Body of pancreas (tissue), 4 donors: ENCODE measurements at regions not wholly inside any gene's neighbourhood (a gene's known extent, or its start where the extent isn't known, plus 50 kb on each side); places are given as distances from the start of the nearest gene placed in this dataset.

Source experiments
- ATAC-seq: fragments of 150-250 bp; one replicate; pipeline ENCODE4 v1.9.1; 2016
- DNase-seq, 4 donors: peaks; one replicate each; pipeline ENCODE4 v3.0.0-alpha.2; 2019
- H3K27ac ChIP-seq, 4 donors: fragments of 200-600 bp; sonication (generic); 1 replicate in 3 of 4; 2 replicates in 1 of 4; pipeline versions ENCODE4 v1.5.1 to v1.6.1; 2016 to 2019; ENCODE audit warnings: mild to moderate bottlenecking in 1 of 4, mixed read lengths in 1 of 4, moderate library complexity in 1 of 4
- H3K27me3 ChIP-seq, 2 donors: fragments of 200-600 bp; sonication (generic); one replicate each; pipeline ENCODE4 v1.6.0; 2016; ENCODE audit warnings: mild to moderate bottlenecking in 1 of 2
- H3K36me3 ChIP-seq, 2 donors: fragments of 200-600 bp; sonication (generic); replicated peaks in 1 of 2; 2 replicates each; pipeline ENCODE4 v1.5.1; 2016; ENCODE audit warnings: low read depth in 2 of 2; ENCODE audit not compliant: insufficient read depth in 1 of 2
- H3K4me1 ChIP-seq: fragments of 200-600 bp; sonication (generic); one replicate; pipeline ENCODE4 v1.6.0; 2016
- H3K4me3 ChIP-seq, 2 donors: fragments of 200-600 bp; sonication (generic); 1 replicate in 1 of 2; 2 replicates in 1 of 2; pipeline ENCODE4 v1.5.1; 2016 to 2019
- H3K9me3 ChIP-seq, 3 donors: fragments of 200-600 bp; sonication (generic); 1 replicate in 2 of 3; 2 replicates in 1 of 3; pipeline ENCODE4 v1.5.1; 2016
- CTCF ChIP-seq, 7 experiments: fragments of 450-650 bp in 4 of 7; fragments of 200-600 bp in 3 of 7; sonication (generic) in 3 of 7; IDR thresholded peaks; one replicate each; pipeline ENCODE4 v1.5.1; 2016 to 2019; ENCODE audit warnings: antibody characterized with exemption in 7 of 7
- POLR2A ChIP-seq, 3 donors: fragments of 450-650 bp; IDR thresholded peaks; one replicate each; pipeline ENCODE4 v1.6.1; 2016; ENCODE audit warnings: antibody characterized with exemption in 3 of 3, mild to moderate bottlenecking in 2 of 3
- WGBS, 2 donors: methylation state at CpG; one replicate each; pipeline ENCODE4 v1.1.5; 2017; 5-methylcytosine and 5-hydroxymethylcytosine counted together
- intact Hi-C: fragments of 100-400 bp; cut with DNase I; formaldehyde crosslinking; loops from one replicate; pipeline ENCODE4 v1.15.1; 2023

- intact Hi-C loops, result no loop called here
- Histone ChIP-seq H3K9me3 (no peaks in the 10 kb centered on the region), H3K4me1 (peaks cover under 1% of the 10 kb centered on the region), H3K27ac (no peak overlapping the region), H3K4me3 (no peak overlapping the region), H3K36me3 (no peaks in the 10 kb centered on the region), H3K27me3 (no peaks in the 10 kb centered on the region)
- ATAC-seq (no peak), DNase-seq (no peak)
- no peak for TF ChIP-seq CTCF (IDR thresholded peaks at IDR 0.05)
- TF ChIP-seq POLR2A (IDR thresholded peaks at IDR 0.05), result no peak
- WGBS, 2 donors, result 90 to 93% methylated on average over 1 of the region's 1 CpG
Observed at GRCh38 chr17:33934696-33935095, 320.4 kb upstream of the CCL2 start.

GRCh38 chr17:33935822-33936221, 319.3 kb upstream of the CCL2 start:
- intact Hi-C loops, result no loop called here
- DNase-seq (no peak), ATAC-seq (no peak)
- no peak for TF ChIP-seq POLR2A (IDR thresholded peaks at IDR 0.05)
- TF ChIP-seq CTCF (IDR thresholded peaks at IDR 0.05), result no peak
- WGBS, 2 donors, result 89 to 94% methylated on average over 4 of the region's 4 CpGs
- Histone ChIP-seq H3K4me1 (peaks cover 6% of the 10 kb centered on the region), H3K4me3 (no peak overlapping the region), H3K27me3 (no peaks in the 10 kb centered on the region), H3K27ac (no peak overlapping the region), H3K36me3 (no peaks in the 10 kb centered on the region), H3K9me3 (no peaks in the 10 kb centered on the region)

- WGBS, 2 donors, result 92 to 94% methylated on average over 5 of the region's 5 CpGs
- Histone ChIP-seq H3K27me3 (no peaks in the 10 kb centered on the region), H3K27ac (no peak overlapping the region), H3K4me3 (no peak overlapping the region), H3K9me3 (no peaks in the 10 kb centered on the region), H3K4me1 (peaks cover 6% of the 10 kb centered on the region), H3K36me3 (no peaks in the 10 kb centered on the region)
- DNase-seq (no peak), ATAC-seq (no peak)
- TF ChIP-seq POLR2A (IDR thresholded peaks at IDR 0.05), result no peak
- TF ChIP-seq CTCF (IDR thresholded peaks at IDR 0.05), result no peak
- intact Hi-C loops, result no loop called here
Observed at GRCh38 chr17:33936764-33937163, 318.3 kb upstream of the CCL2 start.

- no peak for ATAC-seq
- no peak overlapping the region for H3K4me3 ChIP-seq
- H3K36me3 ChIP-seq, result no peaks in the 10 kb centered on the region
- intact Hi-C loops, result no loop called here
- no peak overlapping the region for H3K27ac ChIP-seq
- H3K9me3 ChIP-seq, result no peaks in the 10 kb centered on the region
- peaks cover 6% of the 10 kb centered on the region for H3K4me1 ChIP-seq
- TF ChIP-seq CTCF (IDR thresholded peaks at IDR 0.05) (no peak), POLR2A (IDR thresholded peaks at IDR 0.05) (no peak)
- H3K27me3 ChIP-seq, result no peaks in the 10 kb centered on the region
- WGBS, 2 donors, result 43 to 49% methylated on average over 4 of the region's 4 CpGs
- DNase-seq, result peak in 3 of 4 donors; percentile 24 to 46 (median 28)
Observed at GRCh38 chr17:33939959-33940358, 315.1 kb upstream of the CCL2 start.

GRCh38 chr17:33940769-33941370, 314.2 kb upstream of the CCL2 start:
- no peaks in the 10 kb centered on the region for H3K27me3 ChIP-seq
- ATAC-seq (no peak), DNase-seq (peak in 1 of 4 donors; percentile 35)
- no peaks in the 10 kb centered on the region for H3K9me3 ChIP-seq
- no peak for TF ChIP-seq CTCF (IDR thresholded peaks at IDR 0.05)
- TF ChIP-seq POLR2A (IDR thresholded peaks at IDR 0.05), result no peak
- peaks cover 6% of the 10 kb centered on the region for H3K4me1 ChIP-seq
- no peak overlapping the region for H3K4me3 ChIP-seq
- intact Hi-C loops, result no loop called here
- no peaks in the 10 kb centered on the region for H3K36me3 ChIP-seq
- H3K27ac ChIP-seq, result no peak overlapping the region
- 55 to 62% methylated on average over 7 of the region's 7 CpGs for WGBS, 2 donors
